Spleen (tissue), 11 donors: ENCODE measurements at regions not wholly inside any gene's neighbourhood (a gene's known extent, or its start where the extent isn't known, plus 50 kb on each side); places are given as distances from the start of the nearest gene placed in this dataset.

Source experiments
- DNase-seq: peaks from one replicate; pipeline ENCODE4 v3.0.0-alpha.2; 2020
- H3K27ac ChIP-seq, 8 donors: fragments of 200-600 bp; sonication (generic) in 7 of 8; 1 replicate in 4 of 8; 2 replicates in 4 of 8; pipeline versions ENCODE4 v1.5.0 to v1.8.0; 2016 to 2021; ENCODE audit warnings: inconsistent platforms in 4 of 8, mild to moderate bottlenecking in 4 of 8, moderate library complexity in 1 of 8
- H3K27me3 ChIP-seq, 7 donors: fragments of 200-600 bp; sonication (generic) in 6 of 7; replicated peaks in 1 of 7; 1 replicate in 4 of 7; 2 replicates in 3 of 7; pipeline versions ENCODE4 v1.5.0 to v1.8.0; 2016 to 2021; ENCODE audit warnings: inconsistent platforms in 3 of 7, mild to moderate bottlenecking in 1 of 7
- H3K36me3 ChIP-seq, 6 donors: fragments of 200-600 bp; sonication (generic) in 5 of 6; 1 replicate in 4 of 6; 2 replicates in 2 of 6; pipeline versions ENCODE4 v1.5.0 to v1.8.0; 2016 to 2021; ENCODE audit warnings: inconsistent platforms in 2 of 6
- H3K4me1 ChIP-seq, 6 donors: fragments of 200-600 bp; sonication (generic) in 5 of 6; 1 replicate in 3 of 6; 2 replicates in 3 of 6; pipeline versions ENCODE4 v1.5.0 to v1.8.0; 2016 to 2021; ENCODE audit warnings: inconsistent platforms in 3 of 6
- H3K4me3 ChIP-seq, 8 donors: fragments of 200-600 bp; sonication (generic) in 7 of 8; 1 replicate in 4 of 8; 2 replicates in 4 of 8; pipeline versions ENCODE4 v1.5.0 to v1.8.0; 2016 to 2021; ENCODE audit warnings: inconsistent platforms in 4 of 8, mild to moderate bottlenecking in 4 of 8, moderate library complexity in 2 of 8
- H3K9me3 ChIP-seq, 8 donors: fragments of 200-600 bp; sonication (generic) in 7 of 8; 1 replicate in 4 of 8; 2 replicates in 4 of 8; pipeline versions ENCODE4 v1.5.0 to v1.8.0; 2016 to 2021; ENCODE audit warnings: inconsistent platforms in 4 of 8
- CTCF ChIP-seq, 11 experiments: fragments of 200-600 bp in 7 of 11; fragments of 450-650 bp in 4 of 11; sonication (generic) in 4 of 11; IDR thresholded peaks in 8 of 11; conservative IDR thresholded peaks in 3 of 11; 1 replicate in 7 of 11; 2 replicates in 4 of 11; pipeline versions ENCODE4 v1.4.0 to v1.8.0; 2016 to 2021; ENCODE audit warnings: antibody characterized with exemption in 11 of 11, inconsistent platforms in 4 of 11, mild to moderate bottlenecking in 1 of 11
- POLR2A ChIP-seq, 3 donors: fragments of 450-650 bp; IDR thresholded peaks; one replicate each; pipeline ENCODE4 v1.5.1; 2017; ENCODE audit warnings: antibody characterized with exemption in 3 of 3, mild to moderate bottlenecking in 1 of 3
- POLR2AphosphoS5 ChIP-seq, 3 donors: sonication (generic); formaldehyde crosslinking; IDR thresholded peaks; one replicate each; pipeline ENCODE4 v1.5.1; 2017; ENCODE audit warnings: antibody characterized with exemption in 3 of 3
- WGBS, 5 donors: extraction: QIAGEN DNeasy Blood & Tissue Kit in 3 of 5; methylation state at CpG; one replicate each; pipeline versions ENCODE4 v1.1.5 to v1.1.7; 2013 to 2018; 5-methylcytosine and 5-hydroxymethylcytosine counted together
- intact Hi-C: fragments of 100-400 bp; cut with DNase I; formaldehyde crosslinking; loops from one replicate; pipeline ENCODE4 v1.15.0; 2023; ENCODE audit warnings: low total_unique reads
- donor health status: healthy with polysubstance abuse.
- donor health status: DM: no; HTN: no; CAD: no; lungs with moderate emphysema.
- donor health status: DM: no; HTN: no; CAD: no.
- donor health status: Bipolar disorder and iron deficiency.
- donor health status: healthy.
- donor health status: DM: no; HTN: no; CAD: no.
- donor health status: DM: yes; HTN: yes; CAD: no.

- no peak overlapping the region for H3K27ac ChIP-seq
- H3K27me3 ChIP-seq = peaks cover 0 to 14% (median 0%) of the 10 kb centered on the region in 7 donors
- no peak for TF ChIP-seq CTCF (IDR thresholded peaks at IDR 0.05 in 8 of 11, conservative IDR thresholded peaks at IDR 0.05 in 3 of 11)
- TF ChIP-seq POLR2A (IDR thresholded peaks at IDR 0.05) = no peak
- no peak for TF ChIP-seq POLR2AphosphoS5 (IDR thresholded peaks at IDR 0.05)
- no peak for DNase-seq
- H3K9me3 ChIP-seq = no peaks in the 10 kb centered on the region
- no peak overlapping the region for H3K4me3 ChIP-seq
- intact Hi-C loops = no loop called here
- no peaks in the 10 kb centered on the region for H3K4me1 ChIP-seq
- 84 to 93% (median 85%) methylated on average over 2 of the region's 2 CpGs for WGBS, 5 donors
- H3K36me3 ChIP-seq = no peaks in the 10 kb centered on the region
Observed at GRCh38 chr10:63726867-63727266, 205.7 kb downstream of the REEP3 start.

GRCh38 chr10:63727636-63728035 is 206.4 kb downstream of the REEP3 start:
- Histone ChIP-seq H3K27me3 (peaks cover 0 to 14% (median 0%) of the 10 kb centered on the region in 7 donors), H3K27ac (no peak overlapping the region), H3K4me3 (no peak overlapping the region), H3K9me3 (no peaks in the 10 kb centered on the region), H3K4me1 (no peaks in the 10 kb centered on the region), H3K36me3 (no peaks in the 10 kb centered on the region)
- 77 to 87% (median 80%) methylated on average over 4 of the region's 4 CpGs for WGBS, 5 donors
- intact Hi-C loops = no loop called here
- TF ChIP-seq POLR2A (IDR thresholded peaks at IDR 0.05) (no peak), POLR2AphosphoS5 (IDR thresholded peaks at IDR 0.05) (no peak), CTCF (IDR thresholded peaks at IDR 0.05 in 8 of 11, conservative IDR thresholded peaks at IDR 0.05 in 3 of 11) (no peak)
- no peak for DNase-seq

GRCh38 chr10:63735305-63735704 is 214.1 kb downstream of the REEP3 start:
- intact Hi-C loops = no loop called here
- H3K9me3 ChIP-seq = no peaks in the 10 kb centered on the region
- H3K36me3 ChIP-seq = no peaks in the 10 kb centered on the region
- 80 to 97% (median 88%) methylated on average over 3 of the region's 3 CpGs for WGBS, 5 donors
- no peaks in the 10 kb centered on the region for H3K27me3 ChIP-seq
- H3K4me3 ChIP-seq = no peak overlapping the region
- TF ChIP-seq POLR2AphosphoS5 (IDR thresholded peaks at IDR 0.05) (no peak), CTCF (IDR thresholded peaks at IDR 0.05 in 8 of 11, conservative IDR thresholded peaks at IDR 0.05 in 3 of 11) (no peak), POLR2A (IDR thresholded peaks at IDR 0.05) (no peak)
- H3K4me1 ChIP-seq = no peaks in the 10 kb centered on the region
- no peak overlapping the region for H3K27ac ChIP-seq
- no peak for DNase-seq

GRCh38 chr10:63738410-63738809 is 217.2 kb downstream of the REEP3 start:
- no peak for TF ChIP-seq POLR2A (IDR thresholded peaks at IDR 0.05)

More at GRCh38 chr10:63738410-63738809, 217.2 kb downstream of the REEP3 start:
- H3K36me3 ChIP-seq = no peaks in the 10 kb centered on the region
- WGBS, 5 donors = 84 to 96% (median 93%) methylated on average over 2 of the region's 2 CpGs
- intact Hi-C loops = no loop called here
- no peaks in the 10 kb centered on the region for H3K4me1 ChIP-seq
- H3K27me3 ChIP-seq = peaks cover 0 to 12% (median 0%) of the 10 kb centered on the region in 7 donors
- no peak overlapping the region for H3K4me3 ChIP-seq
- no peak overlapping the region for H3K27ac ChIP-seq
- no peaks in the 10 kb centered on the region for H3K9me3 ChIP-seq
- no peak for DNase-seq
